Skeletal muscle satellite cell (primary cell): ENCODE measurements at regions not wholly inside any gene's neighbourhood (a gene's known extent, or its start where the extent isn't known, plus 50 kb on each side); places are given as distances from the start of the nearest gene placed in this dataset.

Source experiments
- H3K27me3 ChIP-seq: 2 replicates; pipeline ENCODE4 v1.7.0; 2013; ENCODE audit warnings: low read length; ENCODE audit not compliant: control insufficient read depth, insufficient read depth
- H3K36me3 ChIP-seq: 2 replicates; pipeline ENCODE4 v1.7.0; 2013; ENCODE audit warnings: mild to moderate bottlenecking, control low read depth, low read length; ENCODE audit not compliant: insufficient read depth
- H3K4me1 ChIP-seq: 2 replicates; pipeline ENCODE4 v1.7.0; 2013; ENCODE audit warnings: low read length; ENCODE audit not compliant: control insufficient read depth, insufficient read depth
- H3K4me2 ChIP-seq: 2 replicates; pipeline ENCODE4 v1.7.0; 2013; ENCODE audit warnings: mild to moderate bottlenecking, low read length
- H3K4me3 ChIP-seq: 2 replicates; pipeline ENCODE4 v1.7.0; 2013; ENCODE audit warnings: low read length
- H3K9ac ChIP-seq: 2 replicates; pipeline ENCODE4 v1.7.0; 2013; ENCODE audit warnings: mild to moderate bottlenecking, low read depth, low read length, moderate library complexity
- H3K9me3 ChIP-seq: replicated peaks from 2 replicates; pipeline ENCODE4 v1.7.0; 2013; ENCODE audit warnings: mild to moderate bottlenecking, control low read depth, low read length

DNA sequence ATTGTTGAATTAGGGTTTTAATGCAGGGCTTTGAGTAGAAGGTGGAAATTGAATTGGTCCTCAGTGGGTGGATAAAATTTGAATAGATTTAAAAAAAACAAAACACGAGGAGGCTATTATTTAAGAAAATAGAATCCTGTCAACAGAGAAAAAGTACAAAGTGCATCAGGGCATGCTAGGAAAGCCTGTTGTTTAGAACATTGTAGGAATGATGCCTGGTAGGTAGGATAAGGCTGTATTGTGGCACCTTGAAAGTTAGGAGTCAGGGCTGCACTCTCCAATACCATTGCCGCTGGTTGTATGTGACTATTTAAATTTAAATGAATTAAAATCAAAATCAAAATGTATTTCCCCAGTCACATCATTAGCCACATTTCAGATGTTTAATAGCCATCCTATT lies 363.9 kb downstream of the UTRN start:
- Histone ChIP-seq H3K9me3 (no peaks in the 10 kb centered on the region), H3K27me3 (no peaks in the 10 kb centered on the region), H3K9ac (no peak overlapping the region), H3K4me1 (no peaks in the 10 kb centered on the region), H3K4me2 (no peak overlapping the region), H3K36me3 (no peaks in the 10 kb centered on the region), H3K4me3 (no peak overlapping the region)

DNA sequence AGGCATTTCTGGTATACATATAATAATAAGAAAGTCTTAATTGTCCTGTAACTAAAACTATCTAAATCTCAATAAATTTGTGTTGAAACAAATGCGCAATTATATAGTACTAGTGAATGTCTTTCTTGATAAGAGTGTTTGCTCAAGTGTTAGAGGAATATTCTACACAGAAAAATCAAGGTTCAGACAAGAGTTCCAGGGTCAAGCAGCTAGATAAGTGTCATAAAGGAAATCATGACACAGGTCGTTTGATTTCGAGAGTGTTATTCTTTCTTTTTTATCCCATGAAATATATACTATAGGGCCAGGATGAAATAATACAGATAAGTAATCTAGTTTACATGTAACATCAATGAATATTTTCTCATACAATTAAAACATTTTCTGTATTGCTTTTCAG lies 366.1 kb downstream of the UTRN start:
- peaks cover 4% of the 10 kb centered on the region for H3K4me1 ChIP-seq
- no peaks in the 10 kb centered on the region for H3K36me3 ChIP-seq
- H3K9me3 ChIP-seq: no peaks in the 10 kb centered on the region
- H3K9ac ChIP-seq: no peak overlapping the region
- H3K4me2 ChIP-seq: no peak overlapping the region
- no peak overlapping the region for H3K4me3 ChIP-seq
- no peaks in the 10 kb centered on the region for H3K27me3 ChIP-seq

DNA sequence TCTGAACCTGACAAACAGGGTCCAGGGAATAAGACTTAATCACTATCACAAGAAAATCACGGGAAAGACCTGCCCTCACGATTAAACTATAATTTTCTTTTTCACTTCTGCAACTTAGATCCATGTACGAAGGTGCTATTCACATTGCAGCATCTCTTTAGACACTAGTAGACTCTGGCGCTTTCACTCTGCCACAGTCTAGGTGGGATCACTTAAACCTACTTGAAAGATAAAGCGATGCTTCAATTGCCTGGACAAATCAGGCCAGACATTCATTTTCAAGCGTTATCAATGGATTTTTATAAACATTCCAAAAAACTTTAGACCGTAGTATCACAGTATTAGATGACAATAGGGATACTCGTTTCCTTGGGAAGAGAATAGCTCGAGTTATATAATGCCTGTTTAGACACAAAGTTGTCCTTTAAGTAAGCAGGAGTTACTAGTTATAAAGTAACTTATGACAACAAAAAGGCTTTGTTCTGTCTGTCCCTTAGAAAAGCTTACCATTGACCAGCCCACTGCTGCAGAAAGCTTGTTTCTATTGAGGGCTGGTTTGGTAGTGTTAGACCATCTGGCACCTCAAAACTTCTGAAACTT lies 367.3 kb downstream of the UTRN start:
- H3K9me3 ChIP-seq: no peaks in the 10 kb centered on the region
- no peak overlapping the region for H3K4me3 ChIP-seq
- no peak overlapping the region for H3K9ac ChIP-seq
- H3K4me2 ChIP-seq: no peak overlapping the region
- peaks cover 4% of the 10 kb centered on the region for H3K4me1 ChIP-seq
- H3K36me3 ChIP-seq: no peaks in the 10 kb centered on the region
- no peaks in the 10 kb centered on the region for H3K27me3 ChIP-seq

DNA sequence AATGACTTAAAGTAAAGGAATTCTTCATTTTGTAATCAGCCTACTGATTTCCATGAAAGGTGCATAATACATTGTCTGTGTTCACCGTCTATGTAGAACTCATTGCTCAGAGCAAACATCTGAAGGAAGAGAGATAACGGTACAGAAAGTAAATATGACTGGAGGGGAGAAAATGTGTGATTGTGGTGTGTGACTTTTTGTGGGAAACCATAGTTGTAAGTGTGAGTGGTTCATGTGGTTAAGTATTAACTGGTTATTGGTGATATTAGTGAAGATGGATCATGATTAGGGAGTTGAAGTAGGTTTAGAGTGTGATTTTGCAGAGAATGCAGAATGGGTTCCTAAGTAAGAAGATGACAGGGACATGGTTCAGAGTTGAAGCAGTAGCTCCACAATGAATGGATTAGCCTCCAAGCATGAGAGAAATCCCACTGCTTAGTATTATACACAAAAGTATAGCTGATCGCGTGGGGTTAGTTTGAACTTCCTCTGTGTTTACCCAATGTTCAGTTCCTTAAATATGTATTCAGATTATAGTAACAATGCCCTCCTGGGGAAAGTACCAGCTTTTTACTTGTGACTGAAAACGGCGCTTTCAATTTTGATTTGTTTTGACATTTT lies 368.9 kb downstream of the UTRN start:
- H3K9ac ChIP-seq: no peak overlapping the region
- peaks cover 5% of the 10 kb centered on the region for H3K4me1 ChIP-seq

DNA sequence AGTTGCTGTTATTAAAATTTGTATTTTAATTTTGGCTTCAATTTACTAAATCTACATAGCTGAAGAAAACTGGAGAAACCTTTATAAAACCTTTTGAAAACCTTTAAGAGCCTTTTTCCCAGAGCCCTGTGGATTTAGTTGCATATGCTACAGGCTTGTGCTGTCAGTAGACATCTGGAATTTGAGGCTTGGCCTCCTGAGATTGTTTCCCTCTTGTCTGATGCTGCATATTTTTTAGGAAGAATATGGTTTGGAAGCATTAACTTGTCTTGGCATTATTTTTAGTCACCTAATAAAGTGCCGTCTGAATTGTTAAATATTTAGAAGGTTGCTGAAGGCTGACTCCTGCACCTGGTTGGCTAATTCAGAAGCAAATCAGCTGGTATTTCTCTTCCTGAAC lies 369.4 kb downstream of the UTRN start:
- Histone ChIP-seq H3K27me3 (no peaks in the 10 kb centered on the region), H3K4me2 (no peak overlapping the region), H3K4me1 (peaks cover 10% of the 10 kb centered on the region), H3K9ac (no peak overlapping the region), H3K4me3 (no peak overlapping the region), H3K9me3 (no peaks in the 10 kb centered on the region), H3K36me3 (no peaks in the 10 kb centered on the region)

More for the DNA sequence above, 368.9 kb downstream of the UTRN start:
- Histone ChIP-seq H3K27me3 (no peaks in the 10 kb centered on the region), H3K4me2 (no peak overlapping the region), H3K36me3 (no peaks in the 10 kb centered on the region), H3K9me3 (no peaks in the 10 kb centered on the region), H3K4me3 (no peak overlapping the region)

DNA sequence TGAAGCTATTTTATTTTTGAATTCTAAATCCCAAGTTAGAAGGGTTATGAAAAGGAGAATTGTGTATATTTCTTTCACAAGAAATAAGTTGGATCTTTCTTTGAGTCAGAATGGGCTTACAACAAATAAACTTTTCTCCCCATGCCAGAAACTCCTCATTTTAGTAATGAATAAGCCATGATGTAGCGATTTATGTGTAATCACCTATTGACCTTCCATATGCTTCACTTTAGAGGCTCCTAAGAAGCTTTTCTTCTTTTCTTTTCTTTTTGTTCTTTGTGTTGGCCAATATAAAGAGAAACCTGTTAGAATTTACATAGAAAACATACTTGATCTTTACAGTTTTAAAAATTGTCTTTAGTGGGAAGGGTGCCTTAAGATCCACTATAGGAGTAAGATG lies 370.2 kb downstream of the UTRN start:
- peaks cover 14% of the 10 kb centered on the region for H3K4me1 ChIP-seq
- H3K4me2 ChIP-seq: no peak overlapping the region
- no peak overlapping the region for H3K9ac ChIP-seq

DNA sequence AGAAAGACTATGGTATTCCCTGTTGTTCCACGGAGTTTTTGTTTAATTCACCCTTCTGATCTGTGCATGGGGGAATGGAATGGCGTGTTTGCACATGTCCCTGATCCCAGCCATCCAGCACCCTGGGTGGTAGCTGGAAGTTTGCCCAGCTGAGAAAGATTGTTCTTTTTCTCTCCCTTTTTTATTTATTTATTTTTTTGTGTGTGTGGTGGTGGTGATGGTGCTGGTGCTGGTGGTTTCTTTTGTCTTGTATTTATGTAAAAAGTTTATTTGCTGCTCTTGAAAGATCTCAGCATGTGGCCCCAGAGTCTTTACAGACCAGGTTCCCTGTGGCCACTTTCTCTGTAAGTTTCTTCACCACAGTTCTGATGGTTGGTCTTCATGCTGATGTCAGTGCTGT lies 372.6 kb downstream of the UTRN start:
- Histone ChIP-seq H3K36me3 (no peaks in the 10 kb centered on the region), H3K4me3 (no peak overlapping the region), H3K9me3 (no peaks in the 10 kb centered on the region), H3K9ac (no peak overlapping the region), H3K4me2 (no peak overlapping the region), H3K4me1 (peaks cover 14% of the 10 kb centered on the region), H3K27me3 (no peaks in the 10 kb centered on the region)

More for the DNA sequence above, 370.2 kb downstream of the UTRN start:
- Histone ChIP-seq H3K4me3 (no peak overlapping the region), H3K9me3 (no peaks in the 10 kb centered on the region), H3K27me3 (no peaks in the 10 kb centered on the region), H3K36me3 (no peaks in the 10 kb centered on the region)

DNA sequence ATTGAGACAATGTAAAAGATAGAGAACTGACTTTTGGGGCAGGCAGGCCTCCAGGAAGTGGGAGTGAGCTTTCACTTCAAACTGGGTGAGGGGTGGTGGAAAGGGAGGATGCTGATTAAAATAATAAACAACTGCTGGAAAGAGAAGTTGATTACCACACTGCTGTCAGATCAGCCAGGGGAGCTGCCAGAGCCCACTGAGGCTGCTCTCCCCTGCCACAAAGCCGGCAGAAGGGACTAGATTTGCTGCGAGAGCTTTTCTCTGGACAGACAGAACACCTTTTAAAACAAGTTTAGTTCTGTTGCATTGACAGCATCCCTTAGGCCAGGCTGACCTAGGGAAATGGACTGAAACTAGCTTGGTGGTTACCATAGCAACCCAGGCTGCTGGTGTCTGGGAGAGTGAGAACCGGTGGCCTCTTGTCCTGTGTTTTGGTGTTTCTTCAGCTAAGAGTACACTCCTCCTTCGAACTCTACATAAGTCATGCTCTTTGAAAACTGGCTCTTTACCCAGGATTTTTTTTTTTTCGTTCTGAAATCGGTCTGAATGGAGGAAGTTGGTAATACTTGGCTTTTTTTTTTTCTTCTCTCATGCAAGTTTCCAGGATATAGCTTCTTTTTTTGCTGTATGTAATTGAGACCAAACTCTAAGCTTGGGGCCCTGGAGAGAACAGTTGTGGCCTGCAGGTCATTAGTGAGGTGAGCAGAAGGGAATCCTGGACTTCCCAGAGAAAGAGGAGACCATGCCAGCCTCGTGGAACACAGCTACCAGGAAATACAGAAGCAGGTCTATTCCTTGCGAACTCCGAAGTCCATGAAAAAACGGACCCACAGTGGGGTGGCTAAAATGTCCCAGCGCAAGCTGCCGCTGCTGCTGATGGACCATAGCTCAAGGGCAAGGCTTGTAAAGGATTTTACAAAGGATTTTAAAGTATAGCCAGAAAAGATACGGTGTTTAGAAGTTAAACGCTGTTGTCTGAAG lies 374.4 kb downstream of the UTRN start:
- Histone ChIP-seq H3K36me3 (no peaks in the 10 kb centered on the region), H3K4me2 (peak overlapping the region; percentile 3), H3K4me3 (no peak overlapping the region), H3K4me1 (peaks cover 14% of the 10 kb centered on the region), H3K9me3 (no peaks in the 10 kb centered on the region), H3K27me3 (no peaks in the 10 kb centered on the region), H3K9ac (peak overlapping the region; percentile 19)

DNA sequence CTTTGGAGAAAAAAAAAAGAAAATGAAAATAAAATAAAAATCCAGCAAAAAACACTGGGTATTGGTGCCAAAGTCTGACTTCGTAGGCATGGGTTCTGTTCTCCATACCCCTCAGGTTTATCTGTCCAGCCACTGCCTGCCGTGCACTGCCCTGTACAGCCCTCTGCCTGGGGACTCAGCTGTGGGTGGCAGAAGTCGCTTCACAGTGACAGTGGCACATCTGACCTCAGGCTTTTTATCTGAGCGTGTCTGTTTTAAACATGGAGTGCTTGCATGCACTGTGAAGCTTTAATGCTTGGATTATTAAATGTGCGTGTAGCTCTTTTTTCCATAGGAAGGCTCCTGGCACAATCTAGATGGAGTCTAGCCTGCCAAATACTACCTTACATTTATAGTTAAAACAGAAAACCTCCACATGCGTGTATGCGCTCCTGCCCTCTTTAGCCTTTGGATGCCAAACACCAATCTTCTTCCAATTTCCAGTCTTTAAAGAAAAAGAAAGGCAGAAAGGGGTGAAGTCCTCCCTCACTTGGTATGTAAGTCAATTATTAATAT lies 375.5 kb downstream of the UTRN start:
- H3K9me3 ChIP-seq: no peaks in the 10 kb centered on the region
- no peaks in the 10 kb centered on the region for H3K36me3 ChIP-seq
- no peak overlapping the region for H3K4me2 ChIP-seq
- no peaks in the 10 kb centered on the region for H3K27me3 ChIP-seq
- H3K9ac ChIP-seq: no peak overlapping the region
- H3K4me1 ChIP-seq: peaks cover 10% of the 10 kb centered on the region
- H3K4me3 ChIP-seq: no peak overlapping the region

DNA sequence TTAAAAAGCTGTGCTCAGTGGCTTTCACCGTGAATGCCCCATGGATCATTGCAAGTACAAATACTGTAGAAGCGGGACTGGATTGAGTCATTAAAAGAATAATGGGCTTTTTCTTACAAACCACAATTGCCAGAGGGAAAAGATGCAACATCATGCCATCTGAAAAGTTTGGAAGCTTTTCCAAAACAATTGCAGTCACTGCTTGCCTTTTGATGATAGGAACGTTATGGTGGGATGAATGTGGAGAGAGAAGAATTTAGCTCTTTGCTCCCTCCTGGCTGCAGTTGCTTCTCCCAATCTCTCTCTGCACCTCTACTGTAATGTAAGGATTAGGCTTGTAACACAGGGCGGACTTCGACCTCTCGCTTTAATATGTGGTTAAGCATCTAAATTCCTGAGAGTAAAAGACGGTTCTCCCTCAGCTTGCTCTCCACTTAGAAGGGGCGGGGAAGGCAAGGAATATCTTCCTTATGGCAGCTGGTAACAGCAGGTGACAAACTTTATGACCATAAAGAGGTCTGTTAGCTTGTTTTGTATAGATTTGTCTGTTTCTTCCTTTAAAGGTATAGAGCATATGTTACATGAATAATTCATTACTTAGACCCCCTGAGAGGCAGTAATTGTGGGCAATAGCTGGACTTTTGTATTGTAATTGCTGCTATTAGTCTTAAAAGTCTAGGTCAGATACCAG lies 376.1 kb downstream of the UTRN start:
- Histone ChIP-seq H3K4me1 (peaks cover 10% of the 10 kb centered on the region), H3K9me3 (no peaks in the 10 kb centered on the region), H3K9ac (no peak overlapping the region), H3K36me3 (no peaks in the 10 kb centered on the region), H3K27me3 (no peaks in the 10 kb centered on the region), H3K4me3 (no peak overlapping the region), H3K4me2 (no peak overlapping the region)

DNA sequence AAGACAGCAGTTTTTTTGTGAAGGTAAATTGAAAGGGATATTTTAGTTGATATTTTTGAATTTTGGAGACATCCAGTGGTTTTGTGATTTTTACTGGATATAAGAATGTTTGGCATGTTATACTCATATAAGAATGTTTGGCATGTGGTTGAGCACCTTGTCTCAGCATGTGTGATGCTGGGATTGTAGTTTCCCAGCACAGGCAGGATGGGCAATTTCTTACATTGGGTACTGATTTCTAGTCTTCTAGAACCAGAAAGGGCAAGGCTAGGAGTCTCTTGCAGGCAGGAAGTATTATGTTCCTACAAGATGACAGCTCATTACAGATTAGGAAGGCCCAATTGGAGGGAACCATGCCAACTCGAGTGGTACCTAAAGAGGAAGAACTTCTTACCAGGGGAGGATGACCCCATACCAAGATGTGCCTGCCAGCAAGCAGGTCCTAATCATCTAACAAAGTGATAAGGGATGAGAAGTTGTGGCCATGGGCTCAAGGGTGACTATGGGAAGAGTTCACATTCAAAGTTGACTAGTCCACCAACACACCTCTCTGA lies 377.8 kb downstream of the UTRN start:
- Histone ChIP-seq H3K36me3 (no peaks in the 10 kb centered on the region), H3K9me3 (no peaks in the 10 kb centered on the region), H3K9ac (no peak overlapping the region), H3K4me1 (peaks cover 10% of the 10 kb centered on the region), H3K4me3 (no peak overlapping the region), H3K4me2 (no peak overlapping the region), H3K27me3 (no peaks in the 10 kb centered on the region)
